Muscle of back (tissue), 3 donors: ENCODE measurements at regions not wholly inside any gene's neighbourhood (a gene's known extent, or its start where the extent isn't known, plus 50 kb on each side); places are given as distances from the start of the nearest gene placed in this dataset.
"Not testable (repeated sequence)": the region's sequence is repeated elsewhere in the genome, so short reads cannot be mapped to it uniquely, and the experiment has no call there.

Experiments
- DNase-seq, 3 donors: peaks; one replicate each; pipeline versions ENCODE4 v3.0.0 to v3.0.0-alpha.2; 2013

DNA sequence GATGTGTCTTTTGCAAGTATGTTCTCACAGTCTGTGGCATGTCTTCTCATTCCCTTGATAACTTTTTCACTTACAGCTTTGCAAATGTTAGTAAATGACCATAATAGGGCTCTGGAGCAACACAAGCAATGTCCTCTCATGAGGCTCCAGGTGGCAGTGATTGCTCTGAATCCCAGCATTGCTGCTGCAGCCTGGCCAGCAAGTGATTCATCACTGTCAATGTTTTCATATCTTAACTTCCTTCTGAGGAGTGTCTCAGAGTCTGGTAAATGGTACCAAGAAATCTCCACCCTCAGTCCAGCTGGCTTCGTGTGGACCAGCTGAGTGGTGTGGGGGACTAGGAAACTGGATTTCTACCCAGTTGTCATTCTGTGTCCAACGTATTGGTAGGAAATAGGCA is 139.6 kb downstream of the MYLK4 start:
- no peak for DNase-seq

DNA sequence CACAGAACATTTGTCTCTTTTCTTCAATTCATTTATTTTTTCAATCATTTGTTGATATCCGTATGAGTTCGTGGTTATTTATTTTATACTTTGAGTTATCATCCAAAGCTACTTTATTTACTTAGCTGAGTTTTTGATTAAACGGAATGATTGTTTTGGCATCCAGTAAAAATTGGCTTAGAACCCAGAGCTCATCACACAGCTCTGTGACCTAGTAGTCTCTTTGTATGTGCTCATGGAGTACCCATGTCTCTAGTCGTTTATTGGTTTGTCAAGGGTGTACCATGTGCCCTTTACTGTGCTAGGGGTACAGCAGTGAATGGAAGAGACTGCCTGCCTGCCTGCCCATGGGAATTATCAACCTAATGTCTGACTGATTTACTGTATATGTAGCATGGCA is 142.2 kb downstream of the MYLK4 start:
- DNase-seq: no peak

DNA sequence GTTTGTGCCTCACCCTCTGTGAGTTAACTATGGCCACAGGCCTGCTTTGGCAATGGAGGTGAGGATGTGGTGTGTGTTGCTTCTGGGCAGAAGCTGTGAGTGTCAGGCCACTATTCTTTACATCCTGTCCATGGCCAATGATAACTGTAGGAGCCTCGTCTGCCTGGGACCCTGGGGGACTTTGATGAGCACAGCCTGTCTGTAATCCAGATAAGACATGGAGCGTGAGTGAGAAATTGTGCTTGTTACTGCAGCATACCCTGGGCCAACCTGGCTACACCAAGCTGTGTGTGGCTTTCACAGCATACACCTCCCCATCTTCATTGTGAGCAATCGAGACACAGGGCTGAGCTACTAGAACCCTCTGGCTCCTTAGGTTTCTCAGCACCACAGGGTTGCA is 150.4 kb downstream of the MYLK4 start:
- DNase-seq: no peak

DNA sequence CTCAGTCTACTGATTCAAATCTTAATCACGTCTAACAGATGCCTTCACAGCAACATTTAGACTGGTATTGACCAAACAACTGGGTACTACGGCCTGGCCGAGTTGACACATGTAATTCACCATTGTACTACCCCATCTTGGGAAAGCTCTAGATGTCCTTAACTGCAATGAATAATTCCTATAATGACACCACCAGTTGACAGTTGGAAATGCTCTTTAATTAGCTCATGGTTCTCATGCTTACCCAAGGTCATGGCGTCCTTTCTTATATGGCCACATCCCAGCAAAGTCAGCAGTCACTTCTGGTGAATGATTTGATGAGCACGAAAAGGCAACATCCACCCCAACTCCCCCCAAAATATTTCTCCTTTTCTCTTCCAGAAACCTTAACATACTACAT is 150.9 kb downstream of the MYLK4 start:
- no peak for DNase-seq

DNA sequence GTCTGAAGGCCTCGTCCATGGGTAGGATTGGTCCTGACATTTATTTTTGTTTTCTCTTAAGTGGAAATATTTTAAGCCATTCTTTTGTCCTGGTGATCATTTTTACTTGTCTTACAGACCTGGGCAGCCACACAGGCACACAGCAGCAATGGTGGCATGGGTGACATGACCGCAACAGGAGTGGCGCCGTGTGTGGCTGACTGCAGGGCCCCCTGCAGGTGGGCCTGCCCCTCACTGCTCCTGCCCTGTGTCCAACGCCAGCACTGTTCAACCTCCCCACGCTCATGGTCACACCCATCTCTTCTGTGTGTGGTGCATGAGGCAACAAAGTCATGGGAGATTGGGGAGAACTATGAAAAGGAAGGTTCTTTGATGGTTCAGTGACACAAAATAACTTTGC is 151.9 kb downstream of the MYLK4 start:
- DNase-seq: no peak

DNA sequence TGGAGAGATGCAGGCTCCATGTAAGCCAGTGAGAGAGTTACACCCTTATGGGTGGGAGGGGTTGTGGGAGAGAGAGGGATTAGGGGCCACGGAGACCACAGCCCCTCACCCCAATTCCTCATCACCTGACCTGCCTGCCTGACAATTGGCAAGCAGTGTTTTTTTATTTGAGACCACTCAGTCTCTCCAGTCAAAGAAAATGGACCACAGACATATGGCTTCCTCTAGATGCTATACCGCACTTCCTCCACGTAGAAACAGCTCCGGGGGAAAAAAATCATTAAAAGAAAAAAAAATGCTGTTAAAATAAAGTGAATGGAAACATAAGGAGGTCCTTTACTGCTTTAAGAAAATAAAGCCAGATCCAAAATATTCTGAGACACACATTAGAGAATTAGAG is 152.7 kb downstream of the MYLK4 start:
- DNase-seq: no peak

DNA sequence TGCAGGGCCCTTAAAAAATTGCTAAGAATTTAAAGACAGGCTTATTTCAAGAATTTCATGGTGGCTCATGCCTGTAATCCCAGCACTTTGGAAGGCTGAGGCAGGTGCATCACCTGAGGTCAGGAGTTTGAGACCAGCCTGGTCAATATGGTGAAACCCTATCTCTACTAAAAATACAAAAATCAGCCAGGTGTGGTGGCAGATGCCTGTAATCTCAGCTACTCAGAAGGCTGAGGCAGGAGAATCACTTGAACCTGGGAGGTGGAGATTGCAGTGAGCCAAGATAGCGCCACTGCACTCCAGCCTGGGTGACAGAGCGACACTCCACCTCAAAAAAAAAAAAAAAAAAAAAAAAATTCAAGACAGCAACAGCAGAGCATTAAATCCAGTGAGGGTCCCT is 153.3 kb downstream of the MYLK4 start:
- DNase-seq: not testable (repeated sequence)

DNA sequence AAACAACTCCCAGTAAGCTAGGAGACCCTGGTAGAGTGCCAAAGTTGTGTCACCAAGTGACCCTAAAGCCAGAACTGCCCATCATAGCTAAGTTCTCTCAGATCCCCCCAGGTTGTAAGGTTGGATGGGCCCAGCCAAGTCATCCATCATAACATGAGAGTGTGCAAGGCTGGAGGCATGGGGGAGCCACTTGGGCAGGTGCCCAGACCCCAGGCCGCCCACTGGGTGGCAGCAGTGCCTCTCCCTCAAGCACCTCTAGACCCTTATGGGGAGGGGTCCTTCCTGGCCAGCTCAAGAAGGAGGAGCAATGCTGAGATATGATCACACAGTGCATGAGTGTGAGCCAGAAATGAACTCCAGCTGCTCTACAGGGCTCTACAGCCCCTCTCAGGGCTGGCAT is 154.5 kb downstream of the MYLK4 start:
- no peak for DNase-seq

DNA sequence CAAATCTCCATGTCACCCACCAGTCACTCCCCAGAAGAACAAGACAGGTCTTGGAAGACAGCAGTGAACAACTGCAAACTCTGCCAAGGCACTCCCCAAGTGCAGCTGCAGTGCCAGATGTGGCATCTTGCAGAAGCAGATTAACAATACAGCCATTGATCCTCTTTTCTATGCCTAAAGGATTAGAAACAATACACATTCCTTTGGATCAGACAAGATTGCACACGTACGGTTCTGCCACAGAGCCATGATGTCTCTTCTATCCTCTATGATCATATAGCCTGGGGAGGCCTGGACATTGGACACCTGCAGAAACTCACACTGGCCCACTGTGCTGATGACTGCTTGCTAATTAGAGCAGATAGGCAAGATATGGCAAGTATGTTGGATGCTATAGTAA is 155.9 kb downstream of the MYLK4 start:
- DNase-seq: no peak

DNA sequence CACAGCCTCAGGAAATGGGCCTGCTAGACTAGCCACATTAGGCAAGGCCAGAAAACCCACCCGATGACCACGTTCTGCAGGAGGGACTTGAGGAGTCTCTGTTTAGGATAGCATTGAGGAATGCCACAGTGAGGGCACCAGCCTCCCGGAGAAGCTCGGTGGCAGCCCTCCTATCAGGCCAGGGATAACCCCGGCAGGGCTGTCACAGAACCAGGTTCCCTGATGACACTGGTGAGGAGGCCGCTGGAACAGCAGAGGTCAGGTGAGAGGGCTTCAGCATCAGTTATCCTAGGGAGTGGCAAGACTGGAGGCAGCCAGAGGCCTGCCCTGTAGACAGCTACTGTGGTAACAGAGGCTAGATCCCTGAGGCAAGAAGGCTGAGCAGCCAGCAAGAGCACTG is 157.6 kb downstream of the MYLK4 start:
- DNase-seq: no peak

DNA sequence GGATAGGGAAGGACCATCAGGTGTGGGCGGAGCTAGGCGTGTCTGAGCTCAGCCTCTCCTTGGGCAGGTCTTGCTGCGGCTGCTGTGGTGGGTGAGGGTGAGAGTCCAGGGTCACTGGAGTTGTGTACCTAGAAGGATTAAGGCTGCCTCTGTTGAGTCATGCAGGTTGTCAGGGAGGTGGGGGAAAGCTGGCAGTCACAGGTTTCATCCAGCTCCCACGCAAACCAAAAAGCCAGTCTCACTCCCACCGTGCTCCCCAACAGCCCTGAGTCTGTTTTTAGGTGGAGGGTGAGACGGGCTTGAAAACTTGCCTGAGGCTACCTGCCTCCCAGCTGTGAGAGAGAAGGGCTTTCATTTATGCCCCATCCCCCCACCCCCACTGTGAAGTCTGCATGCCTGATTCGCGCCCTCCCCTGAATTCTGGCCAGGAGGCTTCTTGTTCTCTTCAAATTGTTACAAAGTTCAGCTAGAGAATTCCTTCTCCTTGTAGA is 161.5 kb downstream of the MYLK4 start:
- DNase-seq: no peak

DNA sequence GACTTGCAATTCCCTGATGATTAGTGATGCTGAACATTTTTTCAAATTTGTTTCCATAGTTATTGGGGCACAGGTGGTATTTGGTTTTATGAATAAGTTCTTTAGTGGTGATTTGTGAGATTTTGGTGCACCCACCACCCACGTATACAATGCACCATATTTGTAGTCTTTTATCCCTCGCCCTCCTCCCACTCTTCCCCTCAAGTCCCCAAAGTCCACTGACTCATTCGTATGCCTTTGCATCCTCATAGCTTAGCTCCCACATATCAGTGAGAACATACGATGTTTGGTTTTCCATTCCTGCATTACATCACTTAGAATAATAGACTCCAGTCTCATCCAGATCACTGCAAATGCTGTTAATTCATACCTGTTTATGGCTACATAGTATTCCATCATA is 167.3 kb downstream of the MYLK4 start:
- no peak for DNase-seq

DNA sequence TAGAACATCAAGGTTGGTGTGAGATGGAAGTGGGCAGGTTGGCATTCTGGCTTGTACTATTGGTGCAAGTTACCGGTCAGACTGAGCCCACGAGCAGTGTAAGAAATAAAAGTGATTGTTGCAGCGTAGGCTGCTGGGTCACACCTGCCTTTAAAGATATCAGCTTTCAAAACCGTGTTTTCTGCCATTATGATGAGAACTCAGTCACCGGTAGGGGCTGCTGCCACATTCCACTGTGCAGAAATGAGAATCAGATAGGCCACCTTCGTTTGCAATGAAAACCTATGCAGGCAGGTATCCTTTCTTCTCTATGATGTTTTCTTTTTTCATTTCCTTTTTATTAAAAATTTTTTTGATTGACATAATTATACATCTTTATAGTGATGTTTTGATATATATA is 168.5 kb downstream of the MYLK4 start:
- DNase-seq: no peak

DNA sequence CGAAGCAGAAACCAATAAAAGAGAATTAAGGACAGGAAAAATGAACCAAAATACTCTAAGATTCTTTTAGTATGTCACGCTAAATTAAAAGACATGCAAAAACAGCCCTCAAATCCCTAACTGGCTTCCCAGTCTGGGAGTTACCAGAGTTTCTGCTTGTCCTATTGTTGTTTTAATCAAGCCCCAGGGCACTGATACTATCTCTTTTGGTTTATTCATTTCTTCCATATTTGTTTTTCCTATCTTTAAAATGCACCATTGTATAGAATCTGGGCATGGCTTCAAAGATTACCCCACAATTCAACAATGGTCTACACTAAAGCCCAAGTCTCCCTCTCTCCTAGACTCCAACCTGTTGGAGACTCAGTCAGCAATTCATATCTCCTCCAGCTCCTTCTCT is 169.1 kb downstream of the MYLK4 start:
- DNase-seq: no peak

DNA sequence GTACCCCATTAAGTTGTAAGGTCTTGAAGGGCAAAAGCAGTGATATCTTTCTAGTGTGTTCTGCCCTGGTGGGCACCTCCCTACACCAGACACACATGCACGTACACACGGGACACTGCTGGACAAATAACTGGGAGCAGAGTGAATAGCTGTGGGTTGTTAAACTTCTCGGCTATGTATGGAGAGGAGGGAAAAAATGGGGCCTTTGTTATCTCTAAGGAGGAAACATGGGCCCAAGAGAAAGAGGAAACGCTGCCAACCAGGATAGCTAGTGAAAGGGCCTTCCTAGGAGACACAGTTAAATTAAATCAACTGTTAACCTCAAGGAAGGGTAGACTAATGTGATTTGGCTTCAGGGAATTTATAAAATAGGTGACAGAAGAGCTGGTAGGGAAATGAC is 169.7 kb downstream of the MYLK4 start:
- no peak for DNase-seq

DNA sequence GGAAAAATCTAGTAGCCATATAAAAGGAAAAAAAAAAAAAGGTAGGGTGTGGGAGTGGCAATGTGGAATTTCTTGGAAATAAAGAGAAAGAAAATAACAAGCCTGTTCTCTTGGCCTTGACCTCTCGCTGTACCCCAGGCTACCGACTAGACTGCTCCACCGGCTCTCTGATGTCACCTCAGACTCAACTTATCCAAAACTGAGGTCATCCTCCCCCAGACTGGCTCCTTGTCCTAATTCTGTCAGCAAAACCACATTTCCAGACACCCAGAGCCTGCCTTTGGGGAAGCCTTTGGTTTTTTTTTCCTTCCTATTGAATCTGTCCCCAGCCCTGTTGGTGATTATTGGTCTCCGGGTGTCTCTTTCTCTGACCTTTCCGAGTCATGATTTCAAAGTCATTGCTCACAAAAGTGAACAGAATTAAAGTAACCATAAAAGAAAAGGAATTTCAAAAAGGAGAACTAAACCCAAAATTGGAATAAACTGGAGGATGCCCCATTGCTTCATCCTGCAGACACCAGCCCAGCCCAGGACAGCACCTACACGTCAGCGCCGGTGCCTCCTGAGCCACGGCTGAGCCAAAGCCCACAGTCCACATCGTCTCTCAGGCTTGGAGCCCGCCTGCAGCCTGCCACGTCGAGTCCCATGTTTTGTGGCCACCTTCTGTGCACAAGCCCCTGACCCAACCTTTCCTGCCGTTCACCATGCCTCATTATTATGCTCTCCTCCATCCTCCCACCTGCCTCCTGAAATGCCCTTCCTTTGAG is 170.7 kb downstream of the MYLK4 start:
- DNase-seq: no peak

DNA sequence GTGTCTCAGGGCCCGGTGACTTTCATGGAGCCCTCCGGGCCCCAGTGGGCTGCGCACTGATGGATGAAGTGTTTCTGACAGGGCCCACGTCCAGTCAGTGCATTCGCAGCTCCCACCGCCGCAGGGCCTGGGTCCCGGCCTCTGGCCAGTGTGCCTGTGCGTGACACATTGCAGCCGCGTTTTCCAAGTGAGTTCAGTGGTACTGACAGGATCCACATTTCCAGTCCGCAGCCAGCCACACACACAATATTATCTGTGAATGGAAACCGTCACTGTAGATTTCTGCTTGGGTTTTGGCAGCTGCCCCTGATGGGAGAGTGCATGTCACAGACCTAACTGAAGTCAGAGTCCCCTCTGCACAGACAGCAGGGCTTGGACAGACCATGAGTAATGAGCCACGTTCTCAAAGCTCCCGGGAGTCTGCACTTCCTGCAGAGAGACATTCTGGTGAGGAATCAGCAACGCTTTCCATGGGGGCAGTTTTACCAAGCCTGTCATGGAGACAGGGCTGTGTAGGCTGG is 171.4 kb downstream of the MYLK4 start:
- DNase-seq: peak in 1 of 3 donors; percentile 24

DNA sequence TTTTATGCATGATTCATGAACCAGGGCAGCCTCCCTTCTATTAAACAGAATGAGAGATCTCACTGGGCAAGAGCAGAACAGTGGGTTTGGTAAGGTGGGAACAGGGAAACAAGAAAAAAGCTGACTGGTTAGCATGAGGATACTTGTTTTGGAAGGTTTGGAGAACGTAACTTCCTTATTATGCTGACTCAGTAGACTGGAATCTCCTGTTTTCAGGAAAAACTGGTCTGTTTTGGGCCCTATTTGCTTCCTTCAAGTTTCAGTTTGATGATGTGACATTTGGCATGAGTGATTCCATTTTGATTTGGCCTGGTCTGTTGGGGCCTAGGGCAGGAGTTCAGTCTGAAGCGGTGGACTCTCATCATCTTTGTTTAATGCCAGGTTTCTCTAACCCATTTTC is 172.0 kb downstream of the MYLK4 start:
- DNase-seq: no peak

DNA sequence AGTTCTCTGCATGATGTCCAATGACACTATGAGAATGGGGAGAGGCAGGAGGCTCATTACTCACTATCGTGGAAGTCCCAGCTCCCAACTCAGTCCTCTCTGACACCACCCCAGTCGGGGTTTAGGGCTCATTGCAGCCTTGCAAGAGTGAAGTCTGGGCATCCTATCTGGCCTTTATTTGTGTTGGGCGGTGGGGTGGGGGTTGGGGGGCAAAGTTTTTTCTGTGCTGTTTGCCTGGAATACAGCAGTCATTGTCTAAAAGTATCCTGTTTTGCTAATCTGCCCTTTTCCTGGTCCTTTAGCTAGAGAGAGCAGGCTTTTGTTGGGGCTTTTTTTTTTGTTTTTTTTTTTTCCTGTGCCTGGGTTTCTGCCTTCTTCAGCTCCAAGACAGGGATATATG is 174.2 kb downstream of the MYLK4 start:
- no peak for DNase-seq

DNA sequence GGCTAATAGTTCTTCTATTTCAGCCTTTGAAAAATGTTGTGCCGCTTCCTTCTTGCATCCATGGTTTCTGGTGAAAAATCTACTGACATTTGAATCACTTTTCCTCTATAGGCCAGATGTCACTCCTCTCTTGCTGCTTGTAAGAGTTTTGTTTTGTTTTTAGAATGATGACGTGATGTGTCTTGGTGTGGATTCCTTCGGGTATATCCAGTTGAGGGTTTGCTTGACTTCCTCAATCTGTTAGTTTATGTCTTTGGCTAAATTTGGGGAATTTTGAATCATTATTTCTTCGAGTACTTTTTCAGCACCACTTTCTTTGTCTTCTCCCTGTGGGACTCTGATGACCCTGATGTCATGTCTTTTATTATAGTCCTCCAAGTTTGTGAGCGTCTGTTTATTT is 175.5 kb downstream of the MYLK4 start:
- no peak for DNase-seq

DNA sequence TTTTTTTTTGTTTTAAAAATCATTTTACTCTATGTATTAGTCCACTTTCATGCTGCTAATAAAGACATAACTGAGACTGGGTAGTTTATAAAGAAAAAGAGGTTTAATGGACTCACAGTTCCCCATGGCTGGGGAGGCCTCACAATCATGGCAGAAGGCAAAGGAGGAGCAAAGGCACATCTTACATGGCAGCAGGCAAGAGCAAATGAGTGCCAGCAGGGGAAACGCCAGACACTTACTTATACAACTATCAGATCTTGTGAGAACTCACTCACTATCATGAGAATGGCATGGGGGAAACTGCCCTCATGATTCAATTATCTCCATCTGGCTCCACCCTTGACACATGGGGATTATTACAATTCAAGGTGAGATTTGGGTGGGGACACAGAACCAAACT is 181.3 kb downstream of the MYLK4 start:
- not testable (repeated sequence) for DNase-seq

DNA sequence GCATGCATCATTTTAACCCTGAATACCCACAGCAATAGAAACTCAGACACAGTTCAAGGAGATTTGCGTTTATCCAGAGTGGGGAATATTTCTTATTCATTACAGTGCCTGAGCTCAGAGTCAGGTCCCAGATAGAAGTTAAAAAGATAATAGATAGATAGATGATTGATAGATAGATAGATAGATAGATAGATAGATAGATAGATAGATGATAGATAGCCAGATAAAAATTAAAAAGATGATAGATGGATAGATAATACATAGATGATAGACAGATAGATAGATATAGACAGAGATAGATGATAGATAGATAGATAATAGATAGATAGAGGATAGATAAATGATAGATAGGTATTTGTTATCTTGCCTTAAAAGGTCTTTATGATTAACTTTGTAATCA is 184.7 kb downstream of the MYLK4 start:
- DNase-seq: no peak

DNA sequence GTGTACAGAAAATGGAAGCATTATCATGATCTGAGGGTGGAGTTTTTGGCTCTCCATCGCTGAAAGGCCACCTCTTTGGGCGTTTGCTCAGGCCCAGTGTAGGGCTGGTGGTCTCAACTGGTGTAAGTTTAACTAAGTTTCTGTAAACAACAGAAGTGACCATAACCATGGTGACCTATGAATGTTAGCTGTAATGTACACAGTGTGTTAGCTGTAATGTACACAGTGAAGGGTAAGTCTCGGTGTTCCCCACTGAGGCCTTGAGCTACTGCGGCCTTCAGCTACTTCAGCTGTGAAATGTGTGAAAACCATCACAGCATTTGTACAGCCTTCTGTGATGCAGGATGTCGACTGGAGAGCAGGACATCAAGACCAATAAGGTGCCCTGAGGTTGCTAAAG is 185.2 kb downstream of the MYLK4 start:
- no peak for DNase-seq

DNA sequence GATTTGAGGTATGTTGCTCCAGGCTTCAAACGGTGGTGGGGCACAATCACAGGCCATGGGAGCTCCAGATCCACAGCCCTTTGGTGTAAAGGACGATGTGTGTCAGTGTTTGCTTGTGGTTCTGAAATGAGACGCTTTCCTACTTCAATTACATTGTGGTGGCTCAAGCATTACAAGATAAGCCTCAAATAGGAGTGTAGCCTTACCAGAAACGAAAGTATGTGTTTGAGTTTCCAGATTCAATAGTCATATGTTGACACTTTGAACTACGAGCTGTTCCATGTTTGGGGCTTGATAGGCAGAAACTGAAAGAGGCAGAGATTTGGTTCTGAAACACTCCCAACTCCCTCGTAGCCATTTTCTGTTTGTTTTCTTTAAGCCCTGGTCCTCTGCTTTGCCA is 187.1 kb downstream of the MYLK4 start:
- no peak for DNase-seq
